Right forelimb (tissue), 1 donor: ENCODE measurements at regions not wholly inside any gene's neighbourhood (a gene's known extent, or its start where the extent isn't known, plus 50 kb on each side); places are given as distances from the start of the nearest gene placed in this dataset.

Source experiments
- DNase-seq: peaks from one replicate; pipeline ENCODE4 v3.0.0-alpha.2; 2018

DNA sequence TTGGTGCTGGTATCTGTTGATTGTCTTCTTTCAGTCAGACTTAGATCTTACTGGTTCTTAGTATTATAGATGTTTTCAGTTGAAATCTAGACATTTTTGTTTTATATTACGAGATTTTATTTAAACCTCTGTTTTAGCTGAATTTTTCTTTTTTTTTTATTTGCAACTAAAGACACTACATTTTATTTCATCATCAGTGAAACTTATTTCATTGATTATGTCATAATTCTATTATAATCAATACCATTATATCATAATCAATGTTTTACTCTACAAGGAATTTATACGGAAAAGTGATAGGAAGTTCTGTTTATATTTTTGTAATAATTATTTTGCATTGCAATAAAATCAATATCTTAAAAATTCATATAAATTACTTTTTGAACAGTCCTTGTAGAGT lies 477.4 kb upstream of the MDFIC2 start:
- no peak for DNase-seq

DNA sequence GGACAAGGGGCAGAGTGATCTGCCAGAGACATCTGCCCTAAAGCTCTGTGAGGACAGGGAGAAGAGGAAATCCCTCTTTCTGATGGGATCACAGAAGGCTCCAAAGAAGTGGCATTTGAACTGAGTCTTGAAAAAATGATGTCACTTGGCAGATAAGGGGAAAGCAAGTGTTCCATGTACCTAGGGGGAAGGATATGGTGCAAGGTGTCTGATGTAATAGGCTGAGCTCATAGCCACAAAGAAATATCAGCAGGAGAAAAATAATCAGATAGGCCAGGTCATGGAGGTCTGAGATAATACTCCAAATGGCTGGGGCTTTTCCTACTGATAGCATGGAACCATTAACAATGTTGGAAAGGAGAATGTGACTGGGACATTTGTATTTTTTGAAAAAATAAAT lies 468.4 kb upstream of the MDFIC2 start:
- no peak for DNase-seq

DNA sequence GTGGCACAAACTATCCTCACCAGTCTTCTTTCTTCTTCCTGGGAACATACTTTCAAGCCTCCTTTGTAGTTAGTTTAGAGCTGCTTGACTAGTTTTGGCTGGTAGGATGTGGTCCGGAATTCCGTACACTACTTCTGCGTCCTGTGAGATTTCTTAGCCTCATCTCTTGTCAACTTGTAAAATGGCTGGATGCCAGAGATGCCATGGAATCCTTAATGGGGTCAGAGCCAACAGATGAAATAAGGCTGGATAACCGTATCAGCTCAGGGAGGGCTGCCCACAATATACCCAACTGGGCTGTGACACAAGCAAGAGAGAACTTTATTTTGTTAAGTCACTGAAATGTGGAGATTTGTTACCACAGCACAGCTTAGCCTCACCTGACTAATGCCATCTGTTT lies 466.9 kb upstream of the MDFIC2 start:
- DNase-seq, result no peak

DNA sequence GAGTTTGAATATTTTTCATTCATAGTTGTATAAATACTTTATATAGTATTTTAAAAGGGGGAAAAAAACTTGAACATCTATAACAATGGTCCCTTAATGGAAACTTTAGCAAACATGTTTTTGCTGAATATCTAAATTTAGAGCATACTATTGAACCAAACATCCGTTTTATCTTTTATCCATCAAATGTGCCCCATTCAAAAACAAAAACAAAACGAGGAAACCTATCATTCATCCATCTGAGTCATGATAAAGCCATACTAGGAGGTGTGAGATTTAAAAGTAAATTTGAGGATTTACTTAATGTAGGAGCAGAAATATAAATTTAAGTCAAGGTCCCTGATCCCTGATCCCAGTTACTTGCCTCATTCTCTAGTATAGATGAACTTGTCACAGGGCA lies 463.6 kb upstream of the MDFIC2 start:
- no peak for DNase-seq

DNA sequence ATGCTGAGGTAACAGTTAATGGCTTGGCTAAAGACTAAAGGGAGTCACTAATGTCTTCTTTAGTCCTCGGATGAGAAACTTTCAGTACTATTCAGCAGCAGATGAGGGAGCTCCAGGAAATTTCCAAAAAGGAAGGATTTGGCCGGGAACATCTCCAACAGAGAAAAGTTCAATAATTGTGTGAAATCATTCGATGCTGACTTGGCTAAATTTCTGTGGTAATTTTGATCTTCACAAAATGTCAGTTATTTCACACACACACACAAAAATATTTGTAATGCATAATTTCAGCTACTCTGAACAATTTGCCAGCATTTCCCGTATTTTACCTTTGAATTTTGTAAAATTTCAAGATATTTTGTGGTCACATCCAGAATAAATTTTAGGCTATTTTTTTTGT lies 462.8 kb upstream of the MDFIC2 start:
- DNase-seq, result no peak

DNA sequence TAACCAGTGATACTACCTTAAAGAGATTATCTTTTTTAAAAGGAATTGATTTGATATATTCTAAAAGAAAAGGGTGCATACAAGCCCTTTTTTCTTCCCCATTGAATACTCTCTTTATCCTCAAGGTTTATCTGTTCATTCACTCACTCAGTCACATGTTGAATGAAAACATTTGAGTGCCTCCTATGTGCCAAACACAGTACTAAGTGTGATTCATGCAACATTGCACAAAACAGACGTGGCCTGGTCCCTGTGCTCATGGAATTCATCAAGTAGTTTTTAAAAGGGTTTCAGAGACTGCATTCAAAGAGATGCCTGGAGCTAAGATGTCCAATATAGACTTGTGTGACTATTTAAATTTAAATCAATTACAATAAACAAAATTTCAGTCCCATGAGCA lies 462.2 kb upstream of the MDFIC2 start:
- no peak for DNase-seq

DNA sequence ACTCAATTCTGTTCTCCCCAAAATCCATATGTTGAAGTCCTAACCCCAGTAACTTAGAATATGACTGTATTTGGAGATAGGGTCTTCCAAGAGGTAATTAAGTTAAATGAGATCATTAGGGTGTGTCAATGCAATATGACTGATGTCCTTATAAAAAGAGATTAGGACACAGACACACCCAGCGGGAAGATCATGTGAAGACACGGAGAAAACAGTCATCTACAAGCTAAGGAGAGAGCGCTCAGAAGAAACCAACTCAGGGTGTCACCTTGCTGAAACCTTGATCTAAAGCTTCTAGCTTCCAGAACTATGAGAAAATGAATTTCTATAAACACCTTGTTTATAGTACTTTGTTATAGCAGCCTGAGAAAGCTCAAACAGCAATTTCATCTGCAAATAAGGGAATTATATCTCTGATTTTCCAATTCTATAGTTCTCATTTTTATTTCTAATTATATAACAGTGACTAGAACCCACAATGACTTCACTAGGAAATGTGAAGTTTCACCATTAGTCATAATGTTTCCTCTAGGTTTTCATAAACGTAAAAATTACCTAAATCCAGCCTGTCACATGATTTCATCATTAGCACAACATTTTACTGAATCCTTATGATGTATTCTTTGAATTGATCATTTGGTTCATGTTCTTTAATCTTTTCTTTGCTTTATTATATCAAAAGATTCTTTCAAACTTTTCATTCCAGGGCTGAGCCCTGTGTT lies 459.1 kb upstream of the MDFIC2 start:
- no peak for DNase-seq

DNA sequence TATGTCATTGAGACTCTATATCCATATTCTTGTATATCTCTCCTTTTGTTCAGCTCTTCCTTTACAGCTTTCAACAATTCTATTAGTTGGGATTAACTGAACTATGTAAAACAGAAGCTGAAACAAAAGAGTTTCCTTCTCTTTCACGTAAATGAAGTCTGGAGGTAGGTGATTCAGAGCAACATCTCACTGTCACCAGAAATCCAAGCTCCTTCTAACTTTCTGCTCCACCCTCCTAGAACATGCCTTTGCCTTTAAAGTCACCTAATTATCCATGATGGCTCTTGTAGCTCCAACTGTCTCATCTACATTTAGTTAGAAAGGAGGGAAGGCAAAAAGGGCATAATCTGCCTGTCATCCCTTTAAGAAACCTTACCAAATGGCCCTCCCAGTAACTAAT lies 458.2 kb upstream of the MDFIC2 start:
- no peak for DNase-seq

DNA sequence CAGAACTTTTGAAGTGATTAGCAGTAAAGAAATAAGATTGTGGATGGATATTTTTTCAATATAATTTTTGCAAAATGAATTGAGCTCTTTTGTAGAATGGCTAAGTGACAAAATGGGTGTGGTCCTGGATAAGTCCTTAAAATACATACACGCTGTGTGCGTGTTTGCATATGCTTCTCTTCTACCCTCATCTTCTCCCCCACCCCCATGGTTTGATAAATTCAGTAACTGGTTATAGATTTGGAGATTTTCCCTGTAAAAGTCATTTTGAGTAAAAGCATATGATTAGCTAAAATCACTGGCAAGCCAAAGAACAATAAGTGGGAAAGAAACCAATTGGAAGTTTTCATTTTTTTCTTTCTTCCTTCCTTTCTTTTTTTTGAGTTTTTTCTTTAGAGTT lies 453.9 kb upstream of the MDFIC2 start:
- no peak for DNase-seq

DNA sequence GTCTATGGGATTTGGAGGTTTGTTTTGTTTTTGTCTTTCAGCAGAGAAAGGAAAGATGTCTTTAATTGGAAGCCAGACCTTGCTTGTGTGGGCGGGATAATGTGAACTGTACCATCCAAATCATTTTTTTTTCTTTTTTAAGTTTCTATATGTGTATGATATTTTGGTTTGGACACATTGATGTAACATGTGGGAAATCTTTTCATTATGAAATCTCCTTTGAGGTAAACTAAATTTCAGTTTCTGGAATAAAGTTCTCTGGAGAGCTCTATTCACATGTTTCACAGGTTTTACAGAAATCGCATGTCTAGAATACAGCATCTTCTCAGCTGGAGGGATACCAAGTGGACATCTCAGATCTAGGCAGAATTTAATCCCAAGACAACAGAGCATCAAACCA lies 451.5 kb upstream of the MDFIC2 start:
- DNase-seq, result no peak

DNA sequence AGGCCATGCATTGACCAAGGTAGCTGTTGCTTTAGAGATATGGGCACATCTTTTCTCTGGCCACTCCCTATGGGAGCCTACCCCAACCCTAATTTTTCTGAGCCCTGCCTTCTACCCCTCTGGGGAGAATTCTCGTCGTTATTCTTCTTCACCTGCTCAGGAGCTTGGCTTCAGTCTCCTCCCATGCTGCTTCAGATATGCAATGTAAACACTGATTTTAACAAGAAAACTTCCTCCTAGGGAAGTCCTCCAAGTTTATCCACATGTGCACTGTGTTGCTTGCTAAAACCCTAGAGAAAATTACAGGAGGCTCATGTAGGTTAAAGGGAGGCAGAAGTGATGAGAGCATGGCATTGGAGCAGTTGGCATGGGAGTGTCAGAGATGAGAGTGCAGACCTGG lies 445.2 kb upstream of the MDFIC2 start:
- no peak for DNase-seq

DNA sequence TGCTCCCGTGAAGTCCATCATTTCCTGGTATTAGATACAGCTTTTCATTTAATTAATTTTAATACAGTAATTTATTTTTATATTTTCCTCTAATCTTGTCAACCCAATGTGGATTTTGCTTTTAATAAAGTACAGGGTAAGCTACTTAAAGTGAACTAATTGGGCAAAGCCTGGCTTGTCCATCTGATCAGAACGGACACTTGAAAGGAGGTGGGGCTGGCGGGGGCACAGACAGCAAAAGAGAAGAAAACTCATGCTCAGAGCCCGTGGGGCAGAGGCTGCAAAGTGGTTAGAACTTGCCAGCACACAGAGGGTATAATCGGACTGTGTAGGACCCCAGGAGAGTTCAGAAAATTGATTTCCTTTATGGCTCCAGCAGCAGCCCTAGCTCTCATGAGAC lies 443.1 kb upstream of the MDFIC2 start:
- no peak for DNase-seq

DNA sequence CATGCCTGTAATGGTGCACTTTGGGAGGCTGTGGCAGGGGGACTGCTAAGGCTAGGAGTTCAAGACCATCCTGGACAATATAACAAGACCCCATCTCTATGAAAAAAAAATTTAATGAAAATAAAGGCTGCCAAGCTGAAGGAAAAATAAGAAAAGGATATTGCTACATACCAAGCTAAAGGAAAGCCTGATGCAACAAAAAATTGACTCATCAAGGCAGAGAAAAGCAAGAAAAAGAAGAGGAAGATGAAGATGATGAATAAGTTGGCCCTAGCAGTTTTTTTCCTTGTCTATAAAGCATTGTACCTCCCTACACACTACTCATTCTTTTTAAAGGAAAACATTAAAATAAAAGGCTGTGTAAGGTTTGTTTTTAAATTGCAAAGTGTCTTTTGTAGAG lies 441.9 kb upstream of the MDFIC2 start:
- DNase-seq, result no peak

DNA sequence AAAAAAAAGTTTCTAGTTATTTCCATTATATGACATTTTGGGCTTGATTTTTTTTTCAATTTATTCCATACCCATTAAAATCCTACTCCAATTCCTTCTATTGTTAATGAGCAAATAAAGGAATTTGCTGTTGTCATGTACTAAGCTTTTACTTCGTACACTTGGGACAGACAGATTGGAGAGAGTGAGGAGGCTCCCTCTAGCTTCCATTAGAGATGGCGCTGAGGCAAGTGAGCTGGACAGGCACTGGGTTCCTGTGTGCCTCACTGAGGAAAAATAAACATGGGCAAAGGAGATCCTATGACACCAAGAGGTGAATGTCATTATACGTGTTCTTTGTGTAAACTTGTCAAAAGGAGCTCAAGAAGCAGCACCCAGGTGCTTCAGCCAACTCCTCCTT lies 441.1 kb upstream of the MDFIC2 start:
- no peak for DNase-seq

DNA sequence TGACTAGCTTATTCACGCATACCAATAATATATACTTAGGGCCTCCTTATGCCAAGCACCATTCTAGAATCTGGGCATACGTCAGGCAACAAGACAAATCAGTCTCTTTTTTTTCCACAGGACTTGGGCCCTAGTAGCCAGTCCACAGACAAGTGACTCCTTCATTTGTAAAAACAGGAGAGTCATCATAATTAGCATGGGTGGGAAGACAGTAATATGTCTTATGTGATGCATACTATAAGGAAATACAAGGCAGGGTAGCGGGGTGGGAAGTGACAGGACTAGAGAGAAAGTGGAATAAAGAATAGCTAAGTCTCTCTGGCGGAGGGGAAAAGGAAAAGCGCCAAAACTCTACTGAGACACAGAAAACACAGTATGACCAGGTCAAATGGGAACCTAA lies 439.6 kb upstream of the MDFIC2 start:
- no peak for DNase-seq

DNA sequence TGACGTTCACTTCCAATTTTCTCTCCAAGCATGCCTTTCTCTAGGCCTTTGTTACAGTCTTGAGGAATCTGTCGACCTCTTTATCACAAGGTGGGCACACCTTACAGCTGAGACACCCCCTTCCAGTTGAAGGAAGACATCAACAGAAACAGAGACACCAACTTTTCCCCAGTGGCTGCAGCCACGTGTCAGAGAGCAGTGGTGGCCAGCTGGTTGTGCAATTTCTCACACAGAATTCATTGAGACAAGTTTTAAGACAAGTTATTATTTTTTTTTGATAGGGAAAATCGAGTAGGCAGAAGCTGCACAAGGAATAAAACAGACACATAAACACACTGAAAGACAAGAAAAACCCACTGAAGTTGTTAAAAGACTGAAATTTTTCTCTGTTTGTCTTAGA lies 436.7 kb upstream of the MDFIC2 start:
- DNase-seq, result no peak

DNA sequence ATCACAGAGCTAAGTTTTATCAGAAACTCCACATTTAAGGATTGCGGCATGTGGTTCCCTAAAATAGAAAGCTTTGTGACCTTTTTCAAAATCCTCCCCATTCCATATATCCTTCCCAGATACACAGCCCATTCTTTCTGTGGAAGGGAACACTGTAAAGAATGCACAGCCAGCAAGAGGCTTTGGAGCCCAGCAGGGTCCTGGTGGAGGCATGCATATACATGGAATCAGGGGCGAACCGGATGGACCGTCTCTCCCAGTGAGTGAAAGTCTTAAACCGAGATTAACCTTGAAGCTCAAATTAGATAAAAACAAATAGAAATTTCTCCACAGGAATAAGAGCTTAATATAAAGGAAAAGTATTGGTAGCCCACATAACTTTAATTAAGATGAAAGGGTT lies 436.2 kb upstream of the MDFIC2 start:
- no peak for DNase-seq

DNA sequence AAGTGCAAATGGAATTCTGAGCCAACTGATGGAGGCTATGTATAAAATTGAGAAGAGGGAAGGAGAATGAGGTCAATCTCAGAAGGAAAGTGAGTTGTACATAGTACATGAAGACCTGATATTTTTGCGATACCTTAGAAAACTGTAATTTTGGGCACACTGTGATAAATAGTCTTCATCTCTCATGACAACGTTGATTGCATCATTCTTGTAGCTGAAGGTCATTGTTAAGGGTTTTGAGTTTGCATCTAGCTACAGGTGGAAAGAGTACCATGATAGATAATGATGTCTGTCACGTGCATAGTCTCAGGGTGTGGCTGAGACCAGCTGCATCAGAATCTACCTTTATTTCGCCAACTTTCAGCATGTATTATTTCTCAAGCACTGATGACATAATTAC lies 435.4 kb upstream of the MDFIC2 start:
- DNase-seq, result no peak

DNA sequence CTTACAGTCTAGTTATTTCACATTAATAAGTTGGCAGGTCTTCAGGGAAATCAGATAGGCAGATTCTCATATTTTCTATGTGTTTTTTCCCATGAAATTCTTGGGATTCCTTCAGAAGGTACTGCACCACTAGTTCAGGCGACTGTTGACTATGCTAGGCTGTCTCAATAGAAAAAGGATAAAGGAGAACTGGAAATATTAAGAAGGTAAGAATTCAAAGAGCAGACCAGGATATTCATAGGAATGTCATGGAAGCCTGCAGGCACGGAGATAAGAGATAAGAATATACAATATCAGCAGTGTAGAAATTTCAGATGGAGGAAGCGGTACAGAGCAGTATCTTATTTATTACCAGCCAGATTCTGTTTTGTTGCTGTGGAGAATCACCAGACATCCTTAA lies 432.1 kb upstream of the MDFIC2 start:
- no peak for DNase-seq

DNA sequence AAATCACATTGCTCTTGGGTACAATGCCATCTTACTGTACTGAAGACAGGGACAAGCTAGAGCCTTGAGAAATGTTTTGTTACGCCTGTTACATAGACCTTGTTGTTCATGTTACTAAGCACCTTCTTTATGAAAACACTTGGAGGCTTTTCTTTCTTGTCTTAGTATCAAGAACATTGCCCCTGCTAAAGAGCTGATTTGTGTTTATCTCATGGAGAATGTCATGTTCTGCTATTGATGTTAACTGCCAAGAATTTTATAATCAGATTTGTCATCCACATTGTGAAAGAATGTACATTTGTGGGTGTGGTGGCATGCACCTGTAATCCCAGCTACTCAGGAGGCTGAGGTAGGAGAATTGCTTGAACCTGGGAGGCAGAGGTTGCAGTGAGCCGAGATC lies 431.3 kb upstream of the MDFIC2 start:
- DNase-seq, result no peak

DNA sequence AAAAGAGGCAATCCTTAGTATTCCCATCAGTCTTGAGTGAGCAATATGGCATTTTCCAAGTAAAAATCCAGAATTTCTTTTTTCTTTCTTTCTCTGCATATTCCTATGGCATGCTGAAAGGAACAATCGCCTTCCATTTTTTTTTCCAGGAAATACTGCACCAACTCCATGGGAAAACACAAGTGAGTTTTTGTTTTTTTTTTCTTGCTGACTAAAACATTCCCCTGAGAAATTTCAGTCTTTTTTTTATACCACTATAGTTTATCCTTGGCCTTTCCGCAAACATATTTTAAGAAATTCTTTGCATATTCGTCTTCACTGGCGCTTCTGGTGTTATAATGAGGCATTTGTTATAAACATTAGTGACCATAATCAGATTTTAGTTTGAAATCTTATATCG lies 429.6 kb upstream of the MDFIC2 start:
- no peak for DNase-seq

DNA sequence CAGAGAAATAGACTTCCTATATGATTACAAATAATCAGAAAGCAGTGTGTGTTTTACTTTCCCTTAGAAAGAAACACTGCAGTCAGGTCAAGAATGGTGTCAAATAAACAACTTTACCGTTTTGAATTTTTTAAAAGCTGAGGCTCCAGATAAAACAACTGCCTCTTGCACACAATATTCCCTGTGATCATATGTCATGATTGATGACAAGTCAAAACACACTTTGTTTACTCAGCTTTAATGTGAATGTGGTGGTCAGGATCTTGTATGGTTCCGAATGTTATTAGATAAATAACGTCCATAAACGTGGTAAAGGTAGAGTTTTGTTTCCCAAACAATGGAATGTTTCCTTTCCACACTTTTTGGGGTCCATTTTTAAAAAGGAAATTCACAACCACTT lies 428.4 kb upstream of the MDFIC2 start:
- DNase-seq, result no peak

DNA sequence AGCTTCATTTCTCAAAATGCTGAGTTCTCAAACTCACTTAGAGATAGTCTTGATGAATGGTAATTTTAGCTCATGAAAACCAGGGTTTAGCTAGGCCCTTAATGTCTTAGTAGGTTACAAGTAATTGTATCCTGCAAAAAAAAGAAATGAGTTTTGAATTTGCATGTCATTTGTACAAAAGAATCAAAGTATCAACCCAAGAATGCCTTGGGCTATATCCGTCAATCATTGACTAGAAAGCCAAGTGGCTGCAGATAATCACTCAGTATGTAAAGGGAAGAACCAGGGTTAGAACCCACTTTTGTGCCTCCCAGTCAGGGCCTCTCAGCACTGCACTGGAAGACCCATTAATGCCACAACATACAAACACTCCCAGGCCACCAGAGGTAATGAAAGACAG lies 427.6 kb upstream of the MDFIC2 start:
- no peak for DNase-seq

DNA sequence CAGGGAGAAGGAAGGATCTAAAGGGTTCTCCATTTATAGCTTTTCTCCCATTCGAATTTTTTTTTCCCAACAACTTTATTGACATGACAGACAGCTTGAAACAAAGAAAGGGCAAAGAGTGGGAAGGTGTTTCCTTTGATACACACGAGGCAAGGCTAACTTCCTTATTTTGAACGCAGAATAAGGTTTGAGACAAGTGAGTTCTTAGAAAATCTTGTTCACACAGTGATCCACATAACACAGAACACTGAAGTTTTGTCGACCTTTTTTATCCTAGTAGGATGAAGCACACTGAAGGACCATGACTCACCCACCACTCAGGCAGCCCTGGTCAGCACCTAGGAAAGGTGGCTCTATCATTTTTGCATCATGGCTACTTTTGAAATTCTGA lies 425.8 kb upstream of the MDFIC2 start:
- no peak for DNase-seq

DNA sequence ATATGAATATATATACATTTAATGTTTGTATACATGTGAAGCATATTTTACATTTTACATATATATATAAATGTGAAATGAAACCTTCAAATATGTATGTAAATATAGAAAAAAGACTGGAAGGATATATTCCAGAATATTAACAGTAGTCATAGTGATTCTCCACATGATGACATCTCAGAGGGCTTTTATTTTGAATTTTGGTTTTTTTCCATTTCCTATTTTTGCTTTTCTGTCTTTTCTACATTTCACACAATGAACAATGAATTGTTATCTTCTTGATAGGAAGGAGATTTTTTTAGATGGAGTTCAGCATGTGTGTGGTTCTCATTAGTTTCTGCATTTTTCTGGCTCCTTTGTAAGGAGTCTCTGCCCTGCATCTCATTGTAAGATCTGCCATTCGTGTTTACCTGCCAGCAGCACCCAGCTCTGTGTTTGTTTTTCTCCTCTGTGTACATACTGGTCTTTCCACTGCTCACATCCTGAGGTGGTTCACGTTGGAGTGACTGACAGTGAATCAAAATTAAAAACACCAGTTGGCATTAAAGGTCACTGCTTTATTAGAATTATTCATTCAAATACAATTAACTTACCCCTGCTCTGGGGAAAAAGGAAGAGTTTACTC lies 425.3 kb upstream of the MDFIC2 start:
- DNase-seq, result no peak
